ENCODE measurements at regions not wholly inside any gene's neighbourhood (a gene's known extent, or its start where the extent isn't known, plus 50 kb on each side); places are given as distances from the start of the nearest gene placed in this dataset. TPM values are rescaled to one million over a fixed set of nuclear protein-coding genes. Genes with fewer than 3 reads are reported as not detected.

GRCh38 chr2:129929321-129930290 is 49.9 kb upstream of the RAB6C start:
- no peak overlapping the region for H3K27ac ChIP-seq (ENCODE audit: insufficient read depth, low read depth, low read length)
- no peak overlapping the region for H3K4me3 ChIP-seq (replicated peaks in 1 of 3; ENCODE audit: insufficient read depth in 1 of 3, low read depth in 1 of 3, low read length in 3 of 3)
- CTCF ChIA-PET: no interaction called here

More at GRCh38 chr2:129929321-129930290, 49.9 kb upstream of the RAB6C start:
- Histone ChIP-seq H4K20me1 (replicated peaks; ENCODE audit: control insufficient read depth, extremely low read depth, insufficient read depth, low read length) (no peaks in the 10 kb centered on the region), H3K9ac (replicated peaks; ENCODE audit: extremely low read depth, insufficient read depth, low read length) (no peak overlapping the region), H2AFZ (ENCODE audit: low read depth, low read length) (no peak overlapping the region), H3K4me2 (ENCODE audit: insufficient read depth, low read length) (no peak overlapping the region), H3K27me3 (ENCODE audit: control insufficient read depth in 2 of 2, insufficient read depth in 2 of 2, low read length in 2 of 2) (peaks cover under 1 to 2% of the 10 kb centered on the region in 2 experiments), H3K9me3 (replicated peaks; ENCODE audit: control insufficient read depth, insufficient read depth, low read length) (no peaks in the 10 kb centered on the region), H3K9me1 (replicated peaks; ENCODE audit: control insufficient read depth, extremely low read depth, insufficient read depth, low read length) (no peaks in the 10 kb centered on the region), H3K4me1 (ENCODE audit: control insufficient read depth, extremely low read depth, insufficient read depth, low read length) (no peaks in the 10 kb centered on the region), H3K36me3 (ENCODE audit: control insufficient read depth in 2 of 2, extremely low read depth in 1 of 2, insufficient read depth in 2 of 2, low read length in 2 of 2) (no peaks in the 10 kb centered on the region), H3K79me2 (ENCODE audit: control insufficient read depth, insufficient read depth, low read length) (no peaks in the 10 kb centered on the region)
- no peak for TF ChIP-seq MYC (IDR thresholded peaks at IDR 0.05; ENCODE audit: low read depth, low read length)
- TF ChIP-seq GATA2 (IDR thresholded peaks at IDR 0.05; ENCODE audit: insufficient read depth, insufficient read length, low read depth, low read length): no peak
- TF ChIP-seq FOS (IDR thresholded peaks at IDR 0.05; ENCODE audit: borderline replicate concordance, insufficient read depth, low read length): no peak
- no peak for TF ChIP-seq MAX (IDR thresholded peaks at IDR 0.05; ENCODE audit: insufficient read depth, insufficient read length)
- no peak for TF ChIP-seq EZH2 (IDR thresholded peaks at IDR 0.05; ENCODE audit: borderline replicate concordance, low read depth, low read length, severe bottlenecking)
- no peak for TF ChIP-seq POLR2AphosphoS5 (IDR thresholded peaks at IDR 0.05; ENCODE audit: insufficient read depth, low read depth, low read length)
- TF ChIP-seq JUN (IDR thresholded peaks at IDR 0.05; ENCODE audit: borderline replicate concordance, insufficient read depth, insufficient read length, low read depth): no peak
- TF ChIP-seq POLR2A (IDR thresholded peaks at IDR 0.05; ENCODE audit: low read depth, low read length): no peak
- dilution Hi-C loops (cut with MboI; ENCODE audit: extremely low pct_ligation_motif_present, low sequenced_read_pairs) (no loop called here), intact Hi-C loops (cut with micrococcal nuclease) (no loop called here)
- no TSS peak for BruUV-seq (replicated peaks)
- POLR2A ChIA-PET: no interaction called here
- FAIRE-seq: no peak
- DNase-seq (ENCODE audit: low read depth, low spot score): no peak

Small RNA genes lying in the stretch of these regions (small RNA-seq; reads per million reads assigned to genes)
- not detected for gene RNA5SP103 (ENCODE audit: insufficient read depth, insufficient read length, low read depth, low replicate concordance)
